ENCODE measurements at regions not wholly inside any gene's neighbourhood (a gene's known extent, or its start where the extent isn't known, plus 50 kb on each side); places are given as distances from the start of the nearest gene placed in this dataset.

GRCh38 chr9:135308821-135309762, 170.5 kb upstream of the PPP1R26 start:
- Histone ChIP-seq H3K4me2 (ENCODE audit: low read length) (no peak overlapping the region), H3K9ac (ENCODE audit: low read length) (no peak overlapping the region), H3K79me2 (replicated peaks; ENCODE audit: insufficient read depth, low read length) (no peaks in the 10 kb centered on the region), H2AFZ (ENCODE audit: low read depth, low read length) (no peak overlapping the region), H3K36me3 (ENCODE audit: insufficient read depth, low read length) (no peaks in the 10 kb centered on the region), H3K27ac (ENCODE audit: low read length) (no peak overlapping the region), H3K9me2 (ENCODE audit: insufficient read depth, low read length) (no peaks in the 10 kb centered on the region), H3F3A (ENCODE audit: insufficient read depth, low read length, poor library complexity, severe bottlenecking) (no peaks in the 10 kb centered on the region), H3K27me3 (ENCODE audit: insufficient read depth, low read depth, low read length) (no peaks in the 10 kb centered on the region), H3K4me3 (ENCODE audit: low read length) (no peak overlapping the region), H3K9me3 (ENCODE audit: low read length) (peaks cover 10% of the 10 kb centered on the region), H4K20me1 (ENCODE audit: insufficient read depth) (no peaks in the 10 kb centered on the region)
- TF ChIP-seq RAD21 (conservative IDR thresholded peaks at IDR 0.05) = no peak
- TF ChIP-seq EZH2 (IDR thresholded peaks at IDR 0.05; ENCODE audit: borderline replicate concordance, insufficient read depth, low read length, poor library complexity, severe bottlenecking) = no peak
- no peak for TF ChIP-seq MXI1 (conservative IDR thresholded peaks at IDR 0.05; ENCODE audit: poor library complexity, severe bottlenecking)
- TF ChIP-seq POLR2AphosphoS5 (IDR thresholded peaks at IDR 0.05) = no peak
- no peak for TF ChIP-seq REST (IDR thresholded peaks at IDR 0.05; ENCODE audit: borderline replicate concordance)
- TF ChIP-seq TAF1 (IDR thresholded peaks at IDR 0.05; ENCODE audit: low read depth) = no peak

- no peaks in the 10 kb centered on the region for H3F3A ChIP-seq (ENCODE audit: insufficient read depth, low read length, poor library complexity, severe bottlenecking)
- H3K9ac ChIP-seq (ENCODE audit: low read length) = no peak overlapping the region
- H3K36me3 ChIP-seq (ENCODE audit: insufficient read depth, low read length) = no peaks in the 10 kb centered on the region
- H3K79me2 ChIP-seq (replicated peaks; ENCODE audit: insufficient read depth, low read length) = no peaks in the 10 kb centered on the region
- H4K20me1 ChIP-seq (ENCODE audit: insufficient read depth) = no peaks in the 10 kb centered on the region
- H3K4me2 ChIP-seq (ENCODE audit: low read length) = no peak overlapping the region
- H3K9me2 ChIP-seq (ENCODE audit: insufficient read depth, low read length) = no peaks in the 10 kb centered on the region
- no peak for TF ChIP-seq CTCF (IDR thresholded peaks at IDR 0.05; ENCODE audit: poor library complexity, severe bottlenecking)
- no peak for TF ChIP-seq REST (IDR thresholded peaks at IDR 0.05; ENCODE audit: borderline replicate concordance)
- no peak for TF ChIP-seq RAD21 (conservative IDR thresholded peaks at IDR 0.05)
- no peak for TF ChIP-seq EZH2 (IDR thresholded peaks at IDR 0.05; ENCODE audit: borderline replicate concordance, insufficient read depth, low read length, poor library complexity, severe bottlenecking)
- no peak for TF ChIP-seq MXI1 (conservative IDR thresholded peaks at IDR 0.05; ENCODE audit: poor library complexity, severe bottlenecking)
- no peak for TF ChIP-seq EP300 (conservative IDR thresholded peaks at IDR 0.05; ENCODE audit: poor library complexity, severe bottlenecking)
- H2AFZ ChIP-seq (ENCODE audit: low read depth, low read length) = no peak overlapping the region
- H3K4me3 ChIP-seq (ENCODE audit: low read length) = no peak overlapping the region
- H3K27me3 ChIP-seq (ENCODE audit: insufficient read depth, low read depth, low read length) = no peaks in the 10 kb centered on the region
- peaks cover 10% of the 10 kb centered on the region for H3K9me3 ChIP-seq (ENCODE audit: low read length)
- H3K27ac ChIP-seq (ENCODE audit: low read length) = no peak overlapping the region
Measured at GRCh38 chr9:135309763-135310125, 169.8 kb upstream of the PPP1R26 start.
